ENCODE measurements at regions not wholly inside any gene's neighbourhood (a gene's known extent, or its start where the extent isn't known, plus 50 kb on each side); places are given as distances from the start of the nearest gene placed in this dataset.

DNA sequence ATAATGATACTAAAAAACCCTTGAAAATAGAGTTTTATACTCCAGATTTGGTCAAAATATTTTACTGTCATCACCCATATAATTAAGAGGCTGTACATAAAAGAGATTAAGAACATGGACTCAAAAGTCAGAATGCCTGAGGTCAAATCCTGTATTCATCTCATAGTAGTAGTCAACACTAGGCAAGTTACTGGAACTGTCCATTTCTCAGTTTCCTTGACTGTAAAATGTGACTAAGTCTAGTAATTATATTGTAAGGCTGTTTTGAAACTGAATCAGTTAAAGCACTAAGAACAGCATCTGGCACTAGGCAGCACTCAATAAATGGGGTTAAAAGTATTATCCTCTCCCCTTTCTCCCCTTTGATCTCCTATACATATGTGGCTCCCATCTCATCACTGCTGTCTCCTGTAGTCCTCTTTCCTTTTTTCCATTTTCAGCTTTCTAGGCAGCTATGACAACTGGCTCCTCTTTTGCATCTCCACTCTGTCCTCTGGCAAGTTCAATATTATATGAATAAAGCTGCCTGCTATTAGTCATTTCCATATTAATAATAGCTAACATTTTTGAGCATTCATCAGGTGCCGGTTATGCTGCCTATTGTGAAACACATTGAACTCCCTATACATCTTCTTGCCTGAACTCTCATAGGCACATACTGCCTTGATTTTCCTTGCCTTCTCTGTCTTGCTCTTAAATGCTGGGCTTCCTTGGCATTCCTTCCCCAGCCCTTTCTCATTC is 185.8 kb upstream of the NREP start:
- TF ChIP-seq, protein P1, sequence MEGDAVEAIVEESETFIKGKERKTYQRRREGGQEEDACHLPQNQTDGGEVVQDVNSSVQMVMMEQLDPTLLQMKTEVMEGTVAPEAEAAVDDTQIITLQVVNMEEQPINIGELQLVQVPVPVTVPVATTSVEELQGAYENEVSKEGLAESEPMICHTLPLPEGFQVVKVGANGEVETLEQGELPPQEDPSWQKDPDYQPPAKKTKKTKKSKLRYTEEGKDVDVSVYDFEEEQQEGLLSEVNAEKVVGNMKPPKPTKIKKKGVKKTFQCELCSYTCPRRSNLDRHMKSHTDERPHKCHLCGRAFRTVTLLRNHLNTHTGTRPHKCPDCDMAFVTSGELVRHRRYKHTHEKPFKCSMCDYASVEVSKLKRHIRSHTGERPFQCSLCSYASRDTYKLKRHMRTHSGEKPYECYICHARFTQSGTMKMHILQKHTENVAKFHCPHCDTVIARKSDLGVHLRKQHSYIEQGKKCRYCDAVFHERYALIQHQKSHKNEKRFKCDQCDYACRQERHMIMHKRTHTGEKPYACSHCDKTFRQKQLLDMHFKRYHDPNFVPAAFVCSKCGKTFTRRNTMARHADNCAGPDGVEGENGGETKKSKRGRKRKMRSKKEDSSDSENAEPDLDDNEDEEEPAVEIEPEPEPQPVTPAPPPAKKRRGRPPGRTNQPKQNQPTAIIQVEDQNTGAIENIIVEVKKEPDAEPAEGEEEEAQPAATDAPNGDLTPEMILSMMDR (conservative IDR thresholded peaks at IDR 0.05; ENCODE audit: low read depth in 2 of 2), result no peak
- TF ChIP-seq POLR2AphosphoS5 (IDR thresholded peaks at IDR 0.05; ENCODE audit: low read depth), result no peak
- TF ChIP-seq EZH2phosphoT487 (IDR thresholded peaks at IDR 0.05; ENCODE audit: unreplicated experiment), result no peak

All from GM23338 (cell line).